Stomach (tissue), 4 donors: ENCODE measurements at regions not wholly inside any gene's neighbourhood (a gene's known extent, or its start where the extent isn't known, plus 50 kb on each side); places are given as distances from the start of the nearest gene placed in this dataset.

Experiments
- CTCF ChIP-seq, 7 experiments: fragments of 450-650 bp in 4 of 7; fragments of 200-600 bp in 3 of 7; sonication (generic) in 3 of 7; IDR thresholded peaks; one replicate each; pipeline ENCODE4 v1.5.1; 2016 to 2019; ENCODE audit warnings: antibody characterized with exemption in 7 of 7, control low read depth in 2 of 7, mild to moderate bottlenecking in 1 of 7
- EP300 ChIP-seq: sonication (generic); formaldehyde crosslinking; IDR thresholded peaks from one replicate; pipeline ENCODE4 v1.6.1; 2017; ENCODE audit warnings: antibody characterized with exemption
- POLR2A ChIP-seq, 4 donors: fragments of 450-650 bp; IDR thresholded peaks; one replicate each; pipeline ENCODE4 v1.6.1; 2016; ENCODE audit warnings: antibody characterized with exemption in 4 of 4, control low read depth in 2 of 4, mild to moderate bottlenecking in 1 of 4, moderate library complexity in 1 of 4
- POLR2AphosphoS5 ChIP-seq, 3 donors: sonication (generic); formaldehyde crosslinking; IDR thresholded peaks; one replicate each; pipeline ENCODE4 v1.6.1; 2016; ENCODE audit warnings: antibody characterized with exemption in 3 of 3

GRCh38 chr1:58934706-58935105, 150.9 kb upstream of the JUN start:
- TF ChIP-seq CTCF (IDR thresholded peaks at IDR 0.05): no peak
- no peak for TF ChIP-seq POLR2A (IDR thresholded peaks at IDR 0.05)
- TF ChIP-seq EP300: no peak
- no peak for TF ChIP-seq POLR2AphosphoS5 (IDR thresholded peaks at IDR 0.05)
